Liver (tissue), 8 donors: ENCODE measurements at regions not wholly inside any gene's neighbourhood (a gene's known extent, or its start where the extent isn't known, plus 50 kb on each side); places are given as distances from the start of the nearest gene placed in this dataset.

Source experiments
- DNase-seq: peaks from one replicate; pipeline ENCODE4 v3.0.0-alpha.2; 2017; ENCODE audit warnings: low spot score
- H3K27ac ChIP-seq, 2 donors: one replicate each; pipeline ENCODE4 v1.7.0; 2013; ENCODE audit warnings: inconsistent platforms in 2 of 2, low read length in 2 of 2, control low read depth in 1 of 2, low read depth in 1 of 2, mild to moderate bottlenecking in 1 of 2
- H3K27me3 ChIP-seq, 4 donors: one replicate each; pipeline versions ENCODE4 v1.6.1 to v1.7.0; 2013; ENCODE audit warnings: low read length in 3 of 4, inconsistent platforms in 1 of 4, mild to moderate bottlenecking in 1 of 4, moderate library complexity in 1 of 4; ENCODE audit not compliant: control insufficient read depth in 4 of 4, insufficient read depth in 4 of 4
- H3K36me3 ChIP-seq, 4 donors: one replicate each; pipeline versions ENCODE4 v1.6.1 to v1.7.0; 2013; ENCODE audit warnings: low read length in 3 of 4, mild to moderate bottlenecking in 3 of 4, low read depth in 1 of 4, moderate library complexity in 1 of 4; ENCODE audit not compliant: control insufficient read depth in 4 of 4, insufficient read depth in 3 of 4
- H3K4me1 ChIP-seq, 4 donors: one replicate each; pipeline versions ENCODE4 v1.6.1 to v1.7.0; 2013; ENCODE audit warnings: low read length in 3 of 4, mild to moderate bottlenecking in 3 of 4, moderate library complexity in 1 of 4; ENCODE audit not compliant: control insufficient read depth in 4 of 4, insufficient read depth in 4 of 4
- H3K4me3 ChIP-seq, 3 donors: one replicate each; pipeline versions ENCODE4 v1.6.1 to v1.7.0; 2013; ENCODE audit warnings: low read length in 3 of 3, control low read depth in 1 of 3, low read depth in 1 of 3, mild to moderate bottlenecking in 1 of 3
- H3K9ac ChIP-seq, 2 donors: one replicate each; pipeline ENCODE4 v1.7.0; 2013; ENCODE audit warnings: low read length in 2 of 2, mild to moderate bottlenecking in 2 of 2, moderate library complexity in 2 of 2, control low read depth in 1 of 2, low read depth in 1 of 2
- H3K9me3 ChIP-seq, 4 donors: one replicate each; pipeline versions ENCODE4 v1.6.1 to v1.7.0; 2013; ENCODE audit warnings: low read length in 3 of 4; ENCODE audit not compliant: control insufficient read depth in 4 of 4
- HNF4A ChIP-seq, 2 donors: conservative IDR thresholded peaks; 2 replicates each; pipeline ENCODE4 v1.6.1; 2016; ENCODE audit warnings: antibody characterized with exemption in 2 of 2, mild to moderate bottlenecking in 2 of 2
- JUND ChIP-seq, 2 donors: IDR thresholded peaks; 2 replicates each; pipeline ENCODE4 v1.6.1; 2016; ENCODE audit warnings: antibody characterized with exemption in 2 of 2
- RAD21 ChIP-seq, 2 donors: IDR thresholded peaks; 2 replicates each; pipeline ENCODE4 v1.6.1; 2016; ENCODE audit warnings: antibody characterized with exemption in 2 of 2, mild to moderate bottlenecking in 2 of 2
- RXRA ChIP-seq, 2 donors: IDR thresholded peaks; 2 replicates each; pipeline ENCODE4 v1.6.1; 2017 to 2018; ENCODE audit warnings: antibody characterized with exemption in 2 of 2, mild to moderate bottlenecking in 1 of 2
- SP1 ChIP-seq: IDR thresholded peaks from 2 replicates; pipeline ENCODE4 v1.6.1; 2018; ENCODE audit warnings: antibody characterized with exemption, mild to moderate bottlenecking
- YY1 ChIP-seq: IDR thresholded peaks from 2 replicates; pipeline ENCODE4 v1.6.1; 2016; ENCODE audit warnings: antibody characterized with exemption, mild to moderate bottlenecking
- WGBS: extraction: QIAGEN DNeasy Blood & Tissue Kit; methylation state at CpG from one replicate; pipeline ENCODE4 v1.1.7; 2013; 5-methylcytosine and 5-hydroxymethylcytosine counted together
- TF ChIP-seq, protein P1 (sequence below): IDR thresholded peaks from 2 replicates; pipeline ENCODE4 v1.6.1; 2016; ENCODE audit warnings: antibody characterized with exemption
- TF ChIP-seq, protein P2 (sequence below): IDR thresholded peaks from 2 replicates; pipeline ENCODE4 v1.6.1; 2016; ENCODE audit warnings: antibody characterized with exemption, mild to moderate bottlenecking
- TF ChIP-seq, protein P3 (sequence below): fragments of 150-350 bp; IDR thresholded peaks from 2 replicates; pipeline ENCODE4 v1.5.1; 2017; ENCODE audit warnings: improper control_type of control experiment, low read depth, low read length; ENCODE audit not compliant: missing input control
- TF ChIP-seq, protein P4 (sequence below): IDR thresholded peaks from 2 replicates; pipeline ENCODE4 v1.6.1; 2016; ENCODE audit warnings: antibody characterized with exemption
- TF ChIP-seq, protein P5 (sequence below): IDR thresholded peaks from 2 replicates; pipeline ENCODE4 v1.6.1; 2016; ENCODE audit warnings: antibody characterized with exemption
- donor health status: healthy.
- donor health status: healthy.
- donor health status: healthy.
- donor health status: healthy.
- donor health status: healthy.

DNA sequence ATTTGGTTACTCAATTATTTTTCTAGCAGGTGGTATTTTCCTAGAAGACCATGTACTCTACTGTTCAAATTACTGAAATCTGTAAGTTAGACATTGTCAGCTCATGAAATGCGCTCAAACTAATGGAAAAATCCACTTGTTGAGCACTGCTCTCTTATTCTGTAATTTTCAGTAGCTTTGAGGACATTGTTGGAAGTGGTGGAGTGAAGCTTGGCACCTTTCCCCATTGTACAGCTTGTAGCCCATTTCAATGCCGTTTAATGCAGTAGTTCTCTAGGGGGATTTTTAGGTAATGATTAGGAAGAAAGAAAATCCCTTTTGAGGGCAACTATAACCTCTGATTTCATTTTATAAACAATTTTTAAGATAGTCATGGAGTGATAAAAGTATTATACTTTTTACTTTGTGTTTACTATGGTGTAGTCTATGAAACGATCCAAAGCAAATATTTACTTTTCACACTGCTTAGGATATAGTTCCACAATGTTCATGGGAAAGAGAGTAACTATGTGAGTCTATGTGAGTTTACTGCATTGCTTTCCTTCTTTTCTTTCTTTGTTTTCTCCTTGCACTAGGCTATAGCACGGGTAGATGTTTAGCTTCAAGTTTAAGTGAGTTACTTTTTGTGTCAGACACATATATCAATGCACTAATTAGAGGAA, 165.8 kb upstream of the ANKH start:
- Histone ChIP-seq H3K9ac (no peak overlapping the region), H3K27ac (no peak overlapping the region), H3K4me3 (no peak overlapping the region), H3K4me1 (no peaks in the 10 kb centered on the region), H3K36me3 (no peaks in the 10 kb centered on the region), H3K27me3 (no peaks in the 10 kb centered on the region), H3K9me3 (peaks cover 0 to 6% (median under 1%) of the 10 kb centered on the region in 4 donors)
- TF ChIP-seq YY1: no peak
- TF ChIP-seq, protein P1, sequence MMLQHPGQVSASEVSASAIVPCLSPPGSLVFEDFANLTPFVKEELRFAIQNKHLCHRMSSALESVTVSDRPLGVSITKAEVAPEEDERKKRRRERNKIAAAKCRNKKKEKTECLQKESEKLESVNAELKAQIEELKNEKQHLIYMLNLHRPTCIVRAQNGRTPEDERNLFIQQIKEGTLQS: no peak
- DNase-seq: no peak
- WGBS: 68% methylated on average over 4 of the region's 4 CpGs

DNA sequence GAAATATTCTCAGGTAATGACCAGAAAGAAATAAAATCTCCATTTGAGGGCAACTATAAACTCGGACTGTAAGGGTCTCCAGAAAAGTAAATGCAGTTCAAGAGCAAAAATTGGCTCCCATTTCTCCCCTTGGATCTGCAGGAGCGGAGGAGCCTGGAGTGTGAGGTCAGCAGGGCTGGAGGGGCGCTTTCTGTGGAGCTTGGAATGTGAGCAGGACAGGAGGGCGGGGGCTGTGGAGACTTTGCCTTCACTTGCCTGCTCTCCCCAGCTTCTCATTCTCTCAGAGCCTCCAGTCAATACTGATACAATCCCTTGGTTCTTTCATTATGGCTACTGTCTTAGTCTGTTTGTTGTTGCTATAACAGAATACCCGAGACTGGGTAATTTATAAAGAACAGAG, 162.8 kb upstream of the ANKH start:
- no peaks in the 10 kb centered on the region for H3K36me3 ChIP-seq
- peaks cover 0 to 6% (median under 1%) of the 10 kb centered on the region in 4 donors for H3K9me3 ChIP-seq
- no peak overlapping the region for H3K4me3 ChIP-seq
- DNase-seq: no peak
- H3K27ac ChIP-seq: no peak overlapping the region
- H3K27me3 ChIP-seq: no peaks in the 10 kb centered on the region
- TF ChIP-seq RXRA (IDR thresholded peaks at IDR 0.05): no peak
- no peak for TF ChIP-seq SP1
- no peak for TF ChIP-seq RAD21 (IDR thresholded peaks at IDR 0.05)
- no peak for TF ChIP-seq JUND (IDR thresholded peaks at IDR 0.05)
- TF ChIP-seq, protein P1: no peak
- TF ChIP-seq HNF4A (conservative IDR thresholded peaks at IDR 0.05): no peak
- TF ChIP-seq, protein P2, sequence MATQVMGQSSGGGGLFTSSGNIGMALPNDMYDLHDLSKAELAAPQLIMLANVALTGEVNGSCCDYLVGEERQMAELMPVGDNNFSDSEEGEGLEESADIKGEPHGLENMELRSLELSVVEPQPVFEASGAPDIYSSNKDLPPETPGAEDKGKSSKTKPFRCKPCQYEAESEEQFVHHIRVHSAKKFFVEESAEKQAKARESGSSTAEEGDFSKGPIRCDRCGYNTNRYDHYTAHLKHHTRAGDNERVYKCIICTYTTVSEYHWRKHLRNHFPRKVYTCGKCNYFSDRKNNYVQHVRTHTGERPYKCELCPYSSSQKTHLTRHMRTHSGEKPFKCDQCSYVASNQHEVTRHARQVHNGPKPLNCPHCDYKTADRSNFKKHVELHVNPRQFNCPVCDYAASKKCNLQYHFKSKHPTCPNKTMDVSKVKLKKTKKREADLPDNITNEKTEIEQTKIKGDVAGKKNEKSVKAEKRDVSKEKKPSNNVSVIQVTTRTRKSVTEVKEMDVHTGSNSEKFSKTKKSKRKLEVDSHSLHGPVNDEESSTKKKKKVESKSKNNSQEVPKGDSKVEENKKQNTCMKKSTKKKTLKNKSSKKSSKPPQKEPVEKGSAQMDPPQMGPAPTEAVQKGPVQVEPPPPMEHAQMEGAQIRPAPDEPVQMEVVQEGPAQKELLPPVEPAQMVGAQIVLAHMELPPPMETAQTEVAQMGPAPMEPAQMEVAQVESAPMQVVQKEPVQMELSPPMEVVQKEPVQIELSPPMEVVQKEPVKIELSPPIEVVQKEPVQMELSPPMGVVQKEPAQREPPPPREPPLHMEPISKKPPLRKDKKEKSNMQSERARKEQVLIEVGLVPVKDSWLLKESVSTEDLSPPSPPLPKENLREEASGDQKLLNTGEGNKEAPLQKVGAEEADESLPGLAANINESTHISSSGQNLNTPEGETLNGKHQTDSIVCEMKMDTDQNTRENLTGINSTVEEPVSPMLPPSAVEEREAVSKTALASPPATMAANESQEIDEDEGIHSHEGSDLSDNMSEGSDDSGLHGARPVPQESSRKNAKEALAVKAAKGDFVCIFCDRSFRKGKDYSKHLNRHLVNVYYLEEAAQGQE: no peak
- TF ChIP-seq, protein P3, sequence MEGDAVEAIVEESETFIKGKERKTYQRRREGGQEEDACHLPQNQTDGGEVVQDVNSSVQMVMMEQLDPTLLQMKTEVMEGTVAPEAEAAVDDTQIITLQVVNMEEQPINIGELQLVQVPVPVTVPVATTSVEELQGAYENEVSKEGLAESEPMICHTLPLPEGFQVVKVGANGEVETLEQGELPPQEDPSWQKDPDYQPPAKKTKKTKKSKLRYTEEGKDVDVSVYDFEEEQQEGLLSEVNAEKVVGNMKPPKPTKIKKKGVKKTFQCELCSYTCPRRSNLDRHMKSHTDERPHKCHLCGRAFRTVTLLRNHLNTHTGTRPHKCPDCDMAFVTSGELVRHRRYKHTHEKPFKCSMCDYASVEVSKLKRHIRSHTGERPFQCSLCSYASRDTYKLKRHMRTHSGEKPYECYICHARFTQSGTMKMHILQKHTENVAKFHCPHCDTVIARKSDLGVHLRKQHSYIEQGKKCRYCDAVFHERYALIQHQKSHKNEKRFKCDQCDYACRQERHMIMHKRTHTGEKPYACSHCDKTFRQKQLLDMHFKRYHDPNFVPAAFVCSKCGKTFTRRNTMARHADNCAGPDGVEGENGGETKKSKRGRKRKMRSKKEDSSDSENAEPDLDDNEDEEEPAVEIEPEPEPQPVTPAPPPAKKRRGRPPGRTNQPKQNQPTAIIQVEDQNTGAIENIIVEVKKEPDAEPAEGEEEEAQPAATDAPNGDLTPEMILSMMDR: no peak
- TF ChIP-seq, protein P4, sequence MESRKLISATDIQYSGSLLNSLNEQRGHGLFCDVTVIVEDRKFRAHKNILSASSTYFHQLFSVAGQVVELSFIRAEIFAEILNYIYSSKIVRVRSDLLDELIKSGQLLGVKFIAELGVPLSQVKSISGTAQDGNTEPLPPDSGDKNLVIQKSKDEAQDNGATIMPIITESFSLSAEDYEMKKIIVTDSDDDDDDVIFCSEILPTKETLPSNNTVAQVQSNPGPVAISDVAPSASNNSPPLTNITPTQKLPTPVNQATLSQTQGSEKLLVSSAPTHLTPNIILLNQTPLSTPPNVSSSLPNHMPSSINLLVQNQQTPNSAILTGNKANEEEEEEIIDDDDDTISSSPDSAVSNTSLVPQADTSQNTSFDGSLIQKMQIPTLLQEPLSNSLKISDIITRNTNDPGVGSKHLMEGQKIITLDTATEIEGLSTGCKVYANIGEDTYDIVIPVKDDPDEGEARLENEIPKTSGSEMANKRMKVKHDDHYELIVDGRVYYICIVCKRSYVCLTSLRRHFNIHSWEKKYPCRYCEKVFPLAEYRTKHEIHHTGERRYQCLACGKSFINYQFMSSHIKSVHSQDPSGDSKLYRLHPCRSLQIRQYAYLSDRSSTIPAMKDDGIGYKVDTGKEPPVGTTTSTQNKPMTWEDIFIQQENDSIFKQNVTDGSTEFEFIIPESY: no peak
- TF ChIP-seq, protein P5, sequence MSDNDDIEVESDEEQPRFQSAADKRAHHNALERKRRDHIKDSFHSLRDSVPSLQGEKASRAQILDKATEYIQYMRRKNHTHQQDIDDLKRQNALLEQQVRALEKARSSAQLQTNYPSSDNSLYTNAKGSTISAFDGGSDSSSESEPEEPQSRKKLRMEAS: no peak
- 93% methylated on average over 5 of the region's 5 CpGs for WGBS
- H3K4me1 ChIP-seq: peaks cover 0 to 3% (median under 1%) of the 10 kb centered on the region in 4 donors
- no peak overlapping the region for H3K9ac ChIP-seq
